H1 (cell line): ENCODE measurements at regions not wholly inside any gene's neighbourhood (a gene's known extent, or its start where the extent isn't known, plus 50 kb on each side); places are given as distances from the start of the nearest gene placed in this dataset.

Experiments used
- BCL11A ChIP-seq, 2 experiments: IDR thresholded peaks; one replicate each; pipeline ENCODE4 v1.6.1; 2011; ENCODE audit warnings: low read depth in 2 of 2, low read length in 2 of 2, mild to moderate bottlenecking in 2 of 2
- HDAC2 ChIP-seq, 2 experiments: fragments of 300-600 bp in 1 of 2; sonication (generic) in 1 of 2; IDR thresholded peaks; 2 replicates each; pipeline ENCODE4 v1.6.1; 2011 to 2012; ENCODE audit warnings: low read depth in 2 of 2, low read length in 2 of 2, mild to moderate bottlenecking in 2 of 2, moderate library complexity in 2 of 2, borderline replicate concordance in 1 of 2, inconsistent platforms in 1 of 2
- POLR2A ChIP-seq, 2 experiments: IDR thresholded peaks; 1 replicate in 1 of 2; 2 replicates in 1 of 2; pipeline ENCODE4 v1.6.1; 2011; ENCODE audit warnings: low read depth in 2 of 2, low read length in 2 of 2, mild to moderate bottlenecking in 2 of 2; ENCODE audit errors: control extremely low read depth in 1 of 2
- RFX5 ChIP-seq: IDR thresholded peaks from 2 replicates; pipeline ENCODE4 v1.6.1; 2011; ENCODE audit warnings: low read depth, low read length, improper control_type of control experiment, borderline replicate concordance
- SUZ12 ChIP-seq: fragments of 200-600 bp; sonication (generic); IDR thresholded peaks from 2 replicates; pipeline ENCODE4 v1.6.1; 2012; ENCODE audit warnings: mild to moderate bottlenecking, inconsistent platforms, low read length, moderate library complexity, mixed read lengths
- TAF1 ChIP-seq: IDR thresholded peaks from 2 replicates; pipeline ENCODE4 v1.6.1; 2011; ENCODE audit warnings: mild to moderate bottlenecking, low read depth, low read length

- no peak for TF ChIP-seq HDAC2 (IDR thresholded peaks at IDR 0.05; ENCODE audit: borderline replicate concordance in 1 of 2, low read depth in 2 of 2, low read length in 2 of 2)
- no peak for TF ChIP-seq SUZ12
- TF ChIP-seq RFX5 = no peak
- no peak for TF ChIP-seq BCL11A (IDR thresholded peaks at IDR 0.05; ENCODE audit: low read depth in 2 of 2, low read length in 2 of 2)
- TF ChIP-seq TAF1 = no peak
- no peak for TF ChIP-seq POLR2A (IDR thresholded peaks at IDR 0.05; ENCODE audit: control extremely low read depth in 1 of 2, low read depth in 2 of 2, low read length in 2 of 2)
Observed at GRCh38 chr12:87272851-87273250, 756.4 kb downstream of the C12orf50 start (continued).
